GM13977 (cell line): ENCODE measurements at regions not wholly inside any gene's neighbourhood (a gene's known extent, or its start where the extent isn't known, plus 50 kb on each side); places are given as distances from the start of the nearest gene placed in this dataset.

Experiments
- DNase-seq: peaks from one replicate; pipeline ENCODE4 v3.0.0; 2012; ENCODE audit warnings: low spot score
- in situ Hi-C: fragments of 300-500 bp; cut with MboI; formaldehyde crosslinking; loops from one replicate; pipeline ENCODE4 v1.12.0; 2022; ENCODE audit warnings: low sequenced_read_pairs, low pct_unique_long_range_greater_than_20kb, mixed read lengths, inconsistent platforms; ENCODE audit not compliant: unreplicated experiment
- TF ChIP-seq, protein P1 (sequence below): IDR thresholded peaks from 2 replicates; pipeline ENCODE4 v1.5.1; 2012; ENCODE audit warnings: mild to moderate bottlenecking, control low read depth; ENCODE audit not compliant: insufficient read depth; ENCODE audit errors: extremely low read depth, missing control alignments

DNA sequence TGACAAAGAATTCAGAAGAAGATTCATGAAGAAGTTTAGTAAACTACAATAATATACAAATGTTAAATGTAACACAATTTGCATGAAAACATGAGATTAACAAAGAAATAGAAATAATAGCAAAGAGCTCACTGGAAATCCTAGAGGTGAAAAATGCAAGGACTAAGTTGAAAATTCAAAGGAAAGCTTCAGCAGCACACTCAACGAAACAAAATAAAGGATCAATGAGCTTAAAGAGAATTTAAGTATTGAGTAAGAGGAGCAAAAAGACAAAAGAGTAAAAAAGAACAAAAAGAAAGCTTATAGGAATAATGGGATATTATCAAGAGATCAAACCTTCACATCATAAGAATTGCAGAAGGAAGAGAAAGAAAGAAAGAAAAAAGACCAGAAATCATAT, 583.8 kb upstream of the NECTIN3 start:
- DNase-seq, result no peak
- TF ChIP-seq, protein P1, sequence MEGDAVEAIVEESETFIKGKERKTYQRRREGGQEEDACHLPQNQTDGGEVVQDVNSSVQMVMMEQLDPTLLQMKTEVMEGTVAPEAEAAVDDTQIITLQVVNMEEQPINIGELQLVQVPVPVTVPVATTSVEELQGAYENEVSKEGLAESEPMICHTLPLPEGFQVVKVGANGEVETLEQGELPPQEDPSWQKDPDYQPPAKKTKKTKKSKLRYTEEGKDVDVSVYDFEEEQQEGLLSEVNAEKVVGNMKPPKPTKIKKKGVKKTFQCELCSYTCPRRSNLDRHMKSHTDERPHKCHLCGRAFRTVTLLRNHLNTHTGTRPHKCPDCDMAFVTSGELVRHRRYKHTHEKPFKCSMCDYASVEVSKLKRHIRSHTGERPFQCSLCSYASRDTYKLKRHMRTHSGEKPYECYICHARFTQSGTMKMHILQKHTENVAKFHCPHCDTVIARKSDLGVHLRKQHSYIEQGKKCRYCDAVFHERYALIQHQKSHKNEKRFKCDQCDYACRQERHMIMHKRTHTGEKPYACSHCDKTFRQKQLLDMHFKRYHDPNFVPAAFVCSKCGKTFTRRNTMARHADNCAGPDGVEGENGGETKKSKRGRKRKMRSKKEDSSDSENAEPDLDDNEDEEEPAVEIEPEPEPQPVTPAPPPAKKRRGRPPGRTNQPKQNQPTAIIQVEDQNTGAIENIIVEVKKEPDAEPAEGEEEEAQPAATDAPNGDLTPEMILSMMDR, result no peak
- in situ Hi-C loops, result no loop called here

GRCh38 chr3:110491413-110491812, 580.2 kb upstream of the NECTIN3 start:
- in situ Hi-C loops, result no loop called here
- TF ChIP-seq, protein P1, result no peak

GRCh38 chr3:110492876-110493275, 578.7 kb upstream of the NECTIN3 start:
- in situ Hi-C loops, result no loop called here
- no peak for DNase-seq
- TF ChIP-seq, protein P1, result no peak

More at GRCh38 chr3:110491413-110491812, 580.2 kb upstream of the NECTIN3 start:
- no peak for DNase-seq

- TF ChIP-seq, protein P1, result no peak
- in situ Hi-C loops, result no loop called here
- no peak for DNase-seq
Observed at GRCh38 chr3:110493438-110494092, 578.1 kb upstream of the NECTIN3 start.

DNA sequence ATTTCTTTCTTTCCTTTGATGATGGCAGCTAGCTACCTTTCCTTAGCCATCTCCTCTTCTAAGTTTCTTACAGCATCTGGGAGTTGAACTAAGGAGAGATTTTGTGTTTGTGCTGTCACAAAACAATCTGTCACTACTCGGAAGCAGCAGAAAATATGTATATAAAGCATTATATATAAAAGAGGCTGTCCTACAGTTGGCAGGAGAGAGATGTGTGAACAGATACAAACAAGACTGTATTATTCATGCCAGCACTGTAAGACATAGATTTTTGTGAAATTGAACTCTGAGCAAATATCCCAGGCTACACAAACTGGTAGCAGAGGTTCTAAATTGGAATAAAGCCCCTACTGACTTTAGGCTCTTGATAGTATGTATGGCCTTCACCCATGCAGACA, 577.5 kb upstream of the NECTIN3 start:
- in situ Hi-C loops, result no loop called here
- TF ChIP-seq, protein P1, result no peak
- DNase-seq, result no peak

DNA sequence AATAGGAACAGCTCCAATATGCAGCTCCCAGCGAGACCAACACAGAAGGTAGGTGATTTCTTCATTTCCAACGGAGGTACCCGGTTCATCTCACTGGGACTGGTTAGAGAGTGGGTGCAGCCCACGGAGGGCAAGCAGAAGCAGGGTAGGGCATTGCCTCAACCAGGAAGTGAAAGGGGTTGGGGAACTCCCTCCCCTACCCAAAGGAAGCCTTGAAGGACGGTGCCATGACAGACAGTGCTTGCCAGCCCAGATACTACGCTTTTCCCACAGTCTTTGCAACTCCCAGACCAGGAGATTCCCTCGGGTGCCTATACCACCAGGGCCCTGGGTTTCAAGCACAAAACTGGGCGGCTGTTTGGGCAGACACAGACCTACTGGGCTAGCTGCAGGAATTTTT, 576.9 kb upstream of the NECTIN3 start:
- no peak for DNase-seq
- TF ChIP-seq, protein P1, result no peak
- in situ Hi-C loops, result no loop called here
